B cell (primary cell): ENCODE measurements at regions not wholly inside any gene's neighbourhood (a gene's known extent, or its start where the extent isn't known, plus 50 kb on each side); places are given as distances from the start of the nearest gene placed in this dataset.

ENCODE experiments used
- ATAC-seq: fragments of 200-7000 bp; cut with Tn5 transposase; one replicate; pipeline ENCODE4 v1.10.0; 2021; ENCODE audit warnings: low read depth, mild to moderate bottlenecking, moderate number of reproducible peaks, moderate library complexity
- CTCF ChIA-PET: fragments of 350-600 bp; sonication (Branson Sonifier 250); formaldehyde crosslinking; loops from one replicate; lab custom pipeline; 2021; ENCODE audit warnings: antibody characterized with exemption, inconsistent platforms; lab: Charles Lee
- POLR2A ChIA-PET: fragments of 350-600 bp; sonication (Branson Sonifier 250); formaldehyde crosslinking; loops from one replicate; lab custom pipeline; 2021; ENCODE audit warnings: antibody characterized with exemption; lab: Charles Lee
- DNase-seq: peaks from one replicate; pipeline ENCODE4 v3.0.0; 2013
- H2AFZ ChIP-seq: 2 replicates; pipeline ENCODE4 v1.6.1; 2012; ENCODE audit warnings: mild to moderate bottlenecking, low read depth, low read length; ENCODE audit not compliant: insufficient read depth, poor library complexity, severe bottlenecking
- H3K27ac ChIP-seq, 2 donors: 1 replicate in 1 of 2; 2 replicates in 1 of 2; pipeline ENCODE4 v1.5.1; 2012 to 2013; ENCODE audit warnings: low read length in 2 of 2, mild to moderate bottlenecking in 2 of 2, moderate library complexity in 1 of 2
- H3K27me3 ChIP-seq, 4 experiments: fragments of 200-600 bp in 1 of 4; sonication (generic) in 1 of 4; replicated peaks in 1 of 4; 1 replicate in 2 of 4; 2 replicates in 2 of 4; pipeline versions ENCODE4 v1.6.1 to v1.7.0; 2013 to 2016; ENCODE audit warnings: low read length in 3 of 4, mild to moderate bottlenecking in 2 of 4, mixed read lengths in 1 of 4, moderate library complexity in 1 of 4; ENCODE audit not compliant: insufficient read depth in 4 of 4, control insufficient read depth in 3 of 4; ENCODE audit errors: control extremely low read depth in 1 of 4
- H3K36me3 ChIP-seq, 2 experiments: replicated peaks in 1 of 2; 1 replicate in 1 of 2; 2 replicates in 1 of 2; pipeline versions ENCODE4 v1.6.1 to v1.7.1; 2013; ENCODE audit warnings: low read length in 1 of 2; ENCODE audit not compliant: insufficient read depth in 2 of 2, control insufficient read depth in 1 of 2; ENCODE audit errors: control extremely low read depth in 1 of 2, extremely low read depth in 1 of 2
- H3K4me1 ChIP-seq, 2 donors: fragments of 200-600 bp in 1 of 2; sonication (generic) in 1 of 2; 1 replicate in 1 of 2; 2 replicates in 1 of 2; pipeline versions ENCODE4 v1.5.1 to v1.6.1; 2013 to 2017; ENCODE audit warnings: low read length in 2 of 2; ENCODE audit not compliant: control insufficient read depth in 2 of 2, insufficient read depth in 2 of 2
- H3K4me2 ChIP-seq: replicated peaks from 2 replicates; pipeline ENCODE3; 2012; ENCODE audit warnings: mild to moderate bottlenecking, low read depth, low read length; ENCODE audit not compliant: poor library complexity, severe bottlenecking
- H3K4me3 ChIP-seq, 5 experiments: fragments of 200-600 bp in 1 of 5; sonication (generic) in 1 of 5; 1 replicate in 3 of 5; 2 replicates in 2 of 5; pipeline versions ENCODE4 v1.5.1 to v1.7.0; 2011 to 2016; ENCODE audit warnings: low read length in 4 of 5, mild to moderate bottlenecking in 4 of 5, low read depth in 2 of 5, control low read depth in 1 of 5, moderate library complexity in 1 of 5; ENCODE audit not compliant: insufficient read depth in 1 of 5; ENCODE audit errors: control extremely low read depth in 1 of 5, extremely low read depth in 1 of 5
- H3K79me2 ChIP-seq: fragments of 200-600 bp; sonication (generic); one replicate; pipeline ENCODE4 v1.6.0; 2016; ENCODE audit warnings: low read length; ENCODE audit not compliant: control insufficient read depth, insufficient read depth
- H3K9ac ChIP-seq: fragments of 200-600 bp; sonication (generic); 2 replicates; pipeline ENCODE4 v1.6.1; 2017; ENCODE audit warnings: mild to moderate bottlenecking, low read length, moderate library complexity
- H3K9me3 ChIP-seq, 3 donors: one replicate each; pipeline versions ENCODE4 v1.6.1 to v1.7.1; 2013; ENCODE audit warnings: low read length in 2 of 3; ENCODE audit not compliant: control insufficient read depth in 2 of 3, insufficient read depth in 1 of 3; ENCODE audit errors: control extremely low read depth in 1 of 3
- H4K20me1 ChIP-seq: 2 replicates; pipeline ENCODE4 v1.6.0; 2012; ENCODE audit warnings: mild to moderate bottlenecking, low read length; ENCODE audit not compliant: insufficient read depth, control insufficient read depth, poor library complexity, severe bottlenecking
- H3K27ac Mint-ChIP-seq: one replicate; pipeline ENCODE4 v1.8.0; 2021; ENCODE audit warnings: mixed read lengths
- H3K27me3 Mint-ChIP-seq: one replicate; pipeline ENCODE4 v1.8.0; 2021; ENCODE audit warnings: mixed read lengths
- H3K4me1 Mint-ChIP-seq: one replicate; pipeline ENCODE4 v1.8.0; 2021; ENCODE audit warnings: mixed read lengths
- H3K4me3 Mint-ChIP-seq: one replicate; pipeline ENCODE4 v1.8.0; 2021; ENCODE audit warnings: mixed read lengths
- H3K9me3 Mint-ChIP-seq: one replicate; pipeline ENCODE4 v1.8.0; 2022; ENCODE audit warnings: mixed read lengths; ENCODE audit not compliant: insufficient read depth
- EZH2 ChIP-seq: IDR thresholded peaks from 2 replicates; pipeline ENCODE4 v1.6.1; 2012; ENCODE audit warnings: borderline replicate concordance, low read depth, mild to moderate bottlenecking, moderate library complexity, low read length; ENCODE audit not compliant: insufficient read depth, poor library complexity, severe bottlenecking
- WGBS: methylation state at CpG from one replicate; pipeline ENCODE4 v1.1.5; 2013; ENCODE audit warnings: missing lambda C conversion rate; ENCODE audit not compliant: insufficient coverage; 5-methylcytosine and 5-hydroxymethylcytosine counted together
- intact Hi-C: fragments of 100-400 bp; cut with micrococcal nuclease; formaldehyde crosslinking; loops from one replicate; pipeline ENCODE4 v1.10.0; 2022
- TF ChIP-seq, protein P1 (sequence below): fragments of 200-600 bp; IDR thresholded peaks from one replicate; pipeline ENCODE4 v1.8.0; 2022; ENCODE audit warnings: antibody characterized with exemption, mild to moderate bottlenecking

DNA sequence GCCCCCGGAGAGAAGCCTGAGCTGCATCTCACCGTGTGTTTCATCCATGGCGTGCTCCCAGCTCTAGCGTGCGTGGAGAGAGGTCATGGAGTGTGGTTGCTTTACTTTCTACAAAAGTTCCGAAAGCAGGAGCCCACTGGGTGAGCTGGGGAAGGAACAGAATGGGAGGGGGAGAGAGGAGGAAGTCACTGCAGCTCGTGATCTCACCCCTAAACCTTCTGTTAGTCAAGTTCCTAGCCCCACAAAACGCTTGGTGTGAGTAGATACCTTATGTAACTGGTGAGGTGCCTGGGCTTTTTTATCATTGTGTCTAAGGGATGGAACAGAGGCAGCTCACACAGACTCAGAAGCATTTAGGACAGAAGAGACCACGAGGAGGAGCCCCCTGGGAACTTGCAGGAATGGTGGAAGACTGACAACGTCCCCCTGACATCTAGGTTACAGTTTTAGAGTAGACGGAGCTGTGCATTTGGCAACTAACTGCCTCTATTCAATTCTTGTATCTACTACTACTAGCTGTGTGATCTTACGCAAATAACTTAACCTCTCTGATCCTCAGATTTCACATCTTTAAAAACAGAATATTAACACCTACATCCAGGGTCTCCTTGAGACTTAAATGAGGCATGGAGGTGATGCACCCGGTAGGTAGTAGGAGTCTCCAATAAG, 123.3 kb downstream of the ARL4C start:
- peaks cover 5% of the 10 kb centered on the region for H3K4me1 Mint-ChIP-seq
- WGBS = 96% methylated on average over 4 of the region's 13 CpGs
- Histone ChIP-seq H3K36me3 (no peaks in the 10 kb centered on the region), H3K9ac (no peak overlapping the region), H4K20me1 (no peaks in the 10 kb centered on the region), H3K9me3 (no peaks in the 10 kb centered on the region), H3K4me3 (no peak overlapping the region), H3K4me1 (no peaks in the 10 kb centered on the region), H2AFZ (no peak overlapping the region), H3K27ac (no peak overlapping the region), H3K4me2 (no peak overlapping the region), H3K79me2 (no peaks in the 10 kb centered on the region), H3K27me3 (peaks cover 0 to 16% (median 5%) of the 10 kb centered on the region in 4 experiments)
- H3K27me3 Mint-ChIP-seq = peaks cover 27% of the 10 kb centered on the region
- DNase-seq (no peak), ATAC-seq (no peak)
- no peak overlapping the region for H3K27ac Mint-ChIP-seq
- TF ChIP-seq, protein P1, sequence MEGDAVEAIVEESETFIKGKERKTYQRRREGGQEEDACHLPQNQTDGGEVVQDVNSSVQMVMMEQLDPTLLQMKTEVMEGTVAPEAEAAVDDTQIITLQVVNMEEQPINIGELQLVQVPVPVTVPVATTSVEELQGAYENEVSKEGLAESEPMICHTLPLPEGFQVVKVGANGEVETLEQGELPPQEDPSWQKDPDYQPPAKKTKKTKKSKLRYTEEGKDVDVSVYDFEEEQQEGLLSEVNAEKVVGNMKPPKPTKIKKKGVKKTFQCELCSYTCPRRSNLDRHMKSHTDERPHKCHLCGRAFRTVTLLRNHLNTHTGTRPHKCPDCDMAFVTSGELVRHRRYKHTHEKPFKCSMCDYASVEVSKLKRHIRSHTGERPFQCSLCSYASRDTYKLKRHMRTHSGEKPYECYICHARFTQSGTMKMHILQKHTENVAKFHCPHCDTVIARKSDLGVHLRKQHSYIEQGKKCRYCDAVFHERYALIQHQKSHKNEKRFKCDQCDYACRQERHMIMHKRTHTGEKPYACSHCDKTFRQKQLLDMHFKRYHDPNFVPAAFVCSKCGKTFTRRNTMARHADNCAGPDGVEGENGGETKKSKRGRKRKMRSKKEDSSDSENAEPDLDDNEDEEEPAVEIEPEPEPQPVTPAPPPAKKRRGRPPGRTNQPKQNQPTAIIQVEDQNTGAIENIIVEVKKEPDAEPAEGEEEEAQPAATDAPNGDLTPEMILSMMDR = no peak
- TF ChIP-seq EZH2 = no peak
- ChIA-PET CTCF (interaction anchor here (1.0 to 1.4 kb wide), 2 partner anchors 171 to 238 kb away, joined by 3 read pairs; no protein-coding TSS in a partner anchor), POLR2A (no interaction called here)
- no peaks in the 10 kb centered on the region for H3K9me3 Mint-ChIP-seq
- intact Hi-C loops = no loop called here
- H3K4me3 Mint-ChIP-seq = no peak overlapping the region

DNA sequence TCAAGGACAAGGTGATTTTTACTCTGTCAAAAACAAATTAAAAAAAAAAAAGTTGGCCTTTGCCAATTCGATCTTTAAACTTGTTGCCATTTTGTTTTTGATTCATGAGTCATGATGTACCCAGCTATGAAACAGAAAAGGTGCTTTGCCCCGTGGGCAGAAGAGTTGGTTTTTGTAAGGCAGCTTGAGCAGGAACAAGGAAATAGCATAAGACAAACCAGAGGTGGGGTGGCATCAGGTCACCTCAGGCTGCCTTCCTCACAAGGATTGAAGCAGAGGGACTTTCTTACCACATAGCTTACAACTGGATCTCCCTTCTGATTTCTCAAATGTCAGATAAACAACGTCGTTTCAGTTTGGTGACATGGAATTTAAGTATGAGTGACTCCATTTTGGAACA, 123.8 kb downstream of the ARL4C start:
- Histone ChIP-seq H4K20me1 (no peaks in the 10 kb centered on the region), H3K27me3 (peaks cover 0 to 12% (median 4%) of the 10 kb centered on the region in 4 experiments), H3K4me1 (peaks cover 0 to 2% of the 10 kb centered on the region in 2 donors), H3K36me3 (no peaks in the 10 kb centered on the region), H3K9ac (no peak overlapping the region), H3K79me2 (no peaks in the 10 kb centered on the region), H3K4me2 (no peak overlapping the region), H3K27ac (no peak overlapping the region), H3K4me3 (no peak overlapping the region), H3K9me3 (no peaks in the 10 kb centered on the region), H2AFZ (no peak overlapping the region)
- CTCF ChIA-PET = interaction anchor here (1.4 kb wide), 1 partner anchor 237 kb away, joined by 3 read pairs; no protein-coding TSS in a partner anchor
- WGBS = 100% methylated on average over 2 of the region's 4 CpGs
- intact Hi-C loops = no loop called here
- Mint-ChIP-seq H3K4me3 (no peak overlapping the region), H3K9me3 (no peaks in the 10 kb centered on the region), H3K27me3 (peaks cover 24% of the 10 kb centered on the region), H3K4me1 (peaks cover 11% of the 10 kb centered on the region), H3K27ac (no peak overlapping the region)
- DNase-seq = no peak
- POLR2A ChIA-PET = no interaction called here
- TF ChIP-seq, protein P1 = no peak
- TF ChIP-seq EZH2 = no peak
- ATAC-seq = no peak
